ENCODE measurements at regions not wholly inside any gene's neighbourhood (a gene's known extent, or its start where the extent isn't known, plus 50 kb on each side); places are given as distances from the start of the nearest gene placed in this dataset.

- Histone ChIP-seq H3K36me3 (no peaks in the 10 kb centered on the region), H3K27me3 (replicated peaks in 1 of 7) (peaks cover 0 to 34% (median 0%) of the 10 kb centered on the region in 7 donors), H3K4me1 (no peaks in the 10 kb centered on the region), H3K9me3 (peaks cover 0 to 3% (median 0%) of the 10 kb centered on the region in 8 donors), H3K27ac (no peak overlapping the region), H3K4me3 (no peak overlapping the region)
- WGBS, 5 donors = 69 to 88% (median 83%) methylated on average over 6 of the region's 6 CpGs
- intact Hi-C loops (cut with DNase I; ENCODE audit: low total_unique reads) = no loop called here
- DNase-seq = peak; percentile 48
- TF ChIP-seq CTCF (IDR thresholded peaks at IDR 0.05 in 8 of 11, conservative IDR thresholded peaks at IDR 0.05 in 3 of 11) (no peak), POLR2A (IDR thresholded peaks at IDR 0.05) (no peak), POLR2AphosphoS5 (IDR thresholded peaks at IDR 0.05) (no peak)
These were observed 536.6 kb downstream of the TCERG1L start for GRCh38 chr10:130774871-130775270.

GRCh38 chr10:130775311-130775710 is 536.2 kb downstream of the TCERG1L start:
- peak; percentile 52 for DNase-seq
- intact Hi-C loops (cut with DNase I; ENCODE audit: low total_unique reads) = no loop called here
- Histone ChIP-seq H3K27me3 (replicated peaks in 1 of 7) (peaks cover 0 to 34% (median 0%) of the 10 kb centered on the region in 7 donors), H3K9me3 (no peaks in the 10 kb centered on the region), H3K27ac (no peak overlapping the region), H3K4me3 (no peak overlapping the region), H3K4me1 (no peaks in the 10 kb centered on the region), H3K36me3 (no peaks in the 10 kb centered on the region)
- 64 to 89% (median 71%) methylated on average over 1 of the region's 1 CpG for WGBS, 5 donors
- no peak for TF ChIP-seq POLR2A (IDR thresholded peaks at IDR 0.05)
- no peak for TF ChIP-seq POLR2AphosphoS5 (IDR thresholded peaks at IDR 0.05)
- no peak for TF ChIP-seq CTCF (IDR thresholded peaks at IDR 0.05 in 8 of 11, conservative IDR thresholded peaks at IDR 0.05 in 3 of 11)

GRCh38 chr10:130776724-130777123 is 534.8 kb downstream of the TCERG1L start:
- no peaks in the 10 kb centered on the region for H3K36me3 ChIP-seq
- peaks cover 0 to 30% (median 0%) of the 10 kb centered on the region in 7 donors for H3K27me3 ChIP-seq (replicated peaks in 1 of 7)
- H3K27ac ChIP-seq = no peak overlapping the region
- WGBS, 5 donors = 75 to 82% (median 78%) methylated on average over 10 of the region's 10 CpGs
- no peak overlapping the region for H3K4me3 ChIP-seq
- no peak for TF ChIP-seq POLR2AphosphoS5 (IDR thresholded peaks at IDR 0.05)
- no peak for TF ChIP-seq CTCF (IDR thresholded peaks at IDR 0.05 in 8 of 11, conservative IDR thresholded peaks at IDR 0.05 in 3 of 11)
- TF ChIP-seq POLR2A (IDR thresholded peaks at IDR 0.05) = no peak
- H3K4me1 ChIP-seq = no peaks in the 10 kb centered on the region
- DNase-seq = no peak
- intact Hi-C loops (cut with DNase I; ENCODE audit: low total_unique reads) = no loop called here
- no peaks in the 10 kb centered on the region for H3K9me3 ChIP-seq

GRCh38 chr10:130777507-130778165 is 533.9 kb downstream of the TCERG1L start:
- TF ChIP-seq CTCF (IDR thresholded peaks at IDR 0.05 in 8 of 11, conservative IDR thresholded peaks at IDR 0.05 in 3 of 11) (no peak), POLR2A (IDR thresholded peaks at IDR 0.05) (no peak), POLR2AphosphoS5 (IDR thresholded peaks at IDR 0.05) (no peak)
- WGBS, 5 donors = 83 to 91% (median 88%) methylated on average over 13 to 15 of the region's 15 CpGs
- peak; percentile 46 for DNase-seq

More at GRCh38 chr10:130777507-130778165, 533.9 kb downstream of the TCERG1L start:
- no peak overlapping the region for H3K4me3 ChIP-seq
- no peaks in the 10 kb centered on the region for H3K36me3 ChIP-seq
- intact Hi-C loops (cut with DNase I; ENCODE audit: low total_unique reads) = no loop called here
- no peak overlapping the region for H3K27ac ChIP-seq
- no peaks in the 10 kb centered on the region for H3K9me3 ChIP-seq
- no peaks in the 10 kb centered on the region for H3K4me1 ChIP-seq
- peaks cover 0 to 25% (median 0%) of the 10 kb centered on the region in 7 donors for H3K27me3 ChIP-seq (replicated peaks in 1 of 7)
